GM18858 (cell line): ENCODE measurements at regions not wholly inside any gene's neighbourhood (a gene's known extent, or its start where the extent isn't known, plus 50 kb on each side); places are given as distances from the start of the nearest gene placed in this dataset.
"Not testable (repeated sequence)": the region's sequence is repeated elsewhere in the genome, so short reads cannot be mapped to it uniquely, and the experiment has no call there.

ENCODE experiments used
- ATAC-seq: cut with Tn5 transposase; IDR thresholded peaks from one replicate; pipeline ENCODE4 v1.9.1; 2021; ENCODE audit not compliant: unreplicated experiment

- ATAC-seq, result peak; percentile 20
Measured at GRCh38 chr4:184282251-184282713, 64.6 kb upstream of the ENPP6 start.

DNA sequence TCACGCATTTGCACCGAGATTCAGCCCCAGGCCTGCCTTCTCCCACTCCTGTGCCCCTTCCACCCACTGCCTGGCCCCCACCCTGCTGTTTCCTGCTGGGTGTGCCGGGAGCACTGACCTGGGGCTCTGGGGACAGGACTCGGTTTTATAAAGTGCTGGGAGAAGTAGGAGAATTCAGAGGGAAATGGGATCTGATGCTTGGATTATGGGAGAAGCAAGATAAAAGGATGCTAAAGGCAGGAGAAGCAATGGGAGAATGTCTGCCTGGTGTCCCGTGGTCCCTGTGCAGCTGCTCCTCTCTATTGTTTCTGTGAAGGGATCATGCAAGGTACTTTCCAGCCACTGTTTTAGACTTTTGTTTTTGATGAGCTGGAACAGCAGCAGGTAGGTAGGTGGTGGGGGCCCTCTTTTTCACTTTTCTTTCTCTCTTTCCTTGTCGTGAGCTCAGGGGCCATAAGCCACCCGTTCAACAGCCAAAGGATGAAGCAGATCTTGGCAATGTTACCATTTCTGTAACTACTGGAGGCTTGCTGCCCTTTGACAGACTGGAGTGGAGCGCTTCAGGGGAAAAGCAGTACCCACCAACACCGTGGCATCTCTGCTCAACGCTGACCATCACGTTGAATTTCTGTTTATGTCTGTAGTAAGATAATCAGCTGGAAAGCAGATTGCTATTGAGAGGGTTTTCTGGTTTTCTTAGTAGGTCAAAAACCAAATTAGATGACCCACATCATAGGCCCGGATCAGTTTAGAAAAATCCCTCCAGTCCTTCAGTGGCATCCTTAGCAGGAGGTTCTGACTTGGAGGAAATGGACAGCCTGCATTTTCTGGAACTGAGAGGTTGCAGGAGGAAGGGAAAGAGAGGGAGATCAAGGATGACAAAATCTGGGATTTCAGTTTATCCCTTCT, 63.8 kb upstream of the ENPP6 start:
- peak; percentile 21 for ATAC-seq

DNA sequence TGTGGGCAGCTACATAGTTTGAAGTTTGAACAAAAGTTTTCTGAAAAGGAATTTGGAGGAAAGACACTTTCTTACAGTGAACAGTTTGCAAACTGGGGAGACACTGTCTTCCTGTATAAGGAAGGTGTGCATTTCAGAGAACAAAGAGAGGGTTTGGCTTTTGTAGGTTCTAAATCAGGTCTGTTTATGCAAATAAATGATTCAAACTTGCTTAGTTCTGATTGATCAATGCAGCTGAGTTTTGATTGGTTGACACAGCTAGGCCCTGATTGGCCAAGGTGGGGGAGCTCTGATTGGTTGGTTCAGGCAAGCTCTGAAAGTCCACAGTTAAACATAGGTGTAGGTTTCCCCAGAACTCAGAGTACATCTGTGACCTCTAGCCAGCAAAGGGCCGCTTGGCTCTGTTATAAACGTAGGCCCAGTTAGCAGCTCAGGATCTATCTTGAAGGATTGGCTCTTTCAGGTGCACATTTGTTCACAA, 63.0 kb upstream of the ENPP6 start:
- peak; percentile 27 for ATAC-seq

DNA sequence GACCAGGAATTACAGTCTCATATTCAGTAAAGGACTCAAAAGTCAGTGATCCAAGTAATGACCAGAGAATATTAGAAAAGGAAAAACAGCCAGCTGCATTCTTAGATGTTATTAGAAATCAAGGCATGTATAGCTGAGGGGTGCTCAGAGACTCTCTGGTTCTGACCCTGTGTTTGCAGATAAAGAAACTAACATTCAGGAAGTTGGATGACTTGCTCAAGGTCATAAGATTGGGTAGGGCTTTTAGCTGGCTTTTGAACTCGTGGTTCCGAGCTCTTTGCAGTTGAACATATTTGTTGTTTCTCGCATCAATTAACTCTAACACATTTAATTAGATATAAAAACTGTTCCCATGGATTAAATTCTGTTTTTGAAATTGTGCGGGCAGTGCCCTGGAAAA, 62.5 kb upstream of the ENPP6 start:
- ATAC-seq, result no peak

- ATAC-seq, result no peak
Measured at GRCh38 chr4:184279496-184280061, 61.9 kb upstream of the ENPP6 start.

DNA sequence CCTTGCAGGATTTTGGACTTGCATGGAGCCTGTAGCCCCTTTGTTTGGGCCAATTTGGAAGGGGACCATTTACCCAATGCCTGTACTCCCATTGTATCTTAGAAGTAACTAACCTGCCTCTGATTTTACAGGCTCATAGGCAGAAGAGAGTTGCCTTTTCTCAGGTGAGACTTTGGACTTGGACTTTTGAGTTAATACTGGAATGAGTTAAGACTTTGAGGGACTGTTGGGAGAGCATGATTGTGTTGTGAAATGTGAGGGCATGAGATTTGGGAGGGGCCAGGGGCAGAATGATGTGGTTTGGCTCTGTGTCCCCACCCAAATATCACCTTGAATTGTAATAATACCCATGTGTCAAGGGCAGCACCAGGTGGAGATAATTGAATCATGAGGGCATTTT, 60.1 kb upstream of the ENPP6 start:
- not testable (repeated sequence) for ATAC-seq

DNA sequence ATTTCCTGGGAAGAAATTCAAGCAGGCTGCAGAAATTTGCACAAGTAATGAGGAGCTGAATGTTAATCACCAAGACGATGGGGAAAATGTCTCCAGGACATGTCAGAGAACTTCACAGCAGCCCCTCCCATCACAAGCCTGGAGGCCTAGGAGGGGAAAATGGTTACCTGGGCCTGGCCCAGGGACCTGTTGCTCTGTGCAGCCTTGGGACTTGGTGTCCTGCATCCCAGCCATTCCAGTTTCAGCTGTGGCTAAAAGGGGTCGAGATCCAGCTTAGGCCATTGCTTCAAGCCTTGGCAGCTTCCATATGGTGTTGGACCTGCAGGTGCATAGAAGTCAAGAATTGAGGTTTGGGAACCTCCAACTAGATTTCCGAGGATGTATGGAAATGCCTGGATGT, 59.3 kb upstream of the ENPP6 start:
- ATAC-seq, result not testable (repeated sequence)

GRCh38 chr4:184276346-184276745, 58.7 kb upstream of the ENPP6 start:
- not testable (repeated sequence) for ATAC-seq

- ATAC-seq, result no peak
Measured at GRCh38 chr4:184275766-184276165, 58.1 kb upstream of the ENPP6 start.

- no peak for ATAC-seq
Measured at GRCh38 chr4:184274286-184274951, 56.7 kb upstream of the ENPP6 start.

DNA sequence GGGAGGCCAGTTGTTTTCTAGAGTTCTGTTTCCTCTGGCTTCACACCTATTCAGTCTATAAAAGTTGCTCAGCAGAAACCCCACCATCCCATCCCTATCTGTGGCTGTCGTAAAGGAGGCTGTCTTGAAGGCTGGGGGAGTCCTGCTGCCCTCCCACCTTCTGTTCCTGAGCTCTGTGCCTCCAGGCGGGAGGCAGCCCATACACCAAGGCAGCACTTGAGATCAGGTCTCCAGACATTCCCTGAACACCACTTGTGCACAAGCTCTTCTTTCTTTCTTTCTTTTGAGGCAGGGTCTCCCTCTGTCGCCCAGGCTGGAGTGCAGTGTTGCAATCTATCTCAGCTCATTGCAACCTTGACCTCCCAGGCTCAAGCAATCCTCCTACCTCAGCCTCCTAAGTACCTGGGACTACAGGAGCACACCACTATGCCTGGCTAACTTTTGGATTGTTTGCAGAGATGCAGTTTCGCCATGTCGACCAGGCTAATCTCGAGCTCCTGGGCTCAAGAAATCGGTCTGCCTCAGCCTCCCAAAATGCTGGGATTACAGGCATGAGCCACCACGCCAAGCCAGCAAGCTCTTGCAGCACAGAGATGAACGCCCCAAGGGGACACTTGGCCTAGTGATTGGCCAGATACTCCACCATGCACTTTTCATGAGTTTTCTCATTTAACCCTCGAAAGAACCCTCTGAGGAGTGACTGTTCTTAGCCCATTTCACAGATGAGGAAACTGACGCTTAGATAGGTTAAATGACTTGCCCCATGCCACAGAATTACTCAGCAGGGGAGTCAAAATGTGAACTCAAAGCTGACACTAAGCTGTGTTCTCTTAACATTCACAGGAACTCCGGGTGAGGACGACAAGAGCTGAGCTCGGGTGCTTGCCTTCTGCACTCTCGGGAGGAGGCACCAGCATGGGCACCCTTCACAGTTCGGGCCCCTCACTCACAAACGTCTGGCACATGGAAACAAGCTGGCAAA, 55.8 kb upstream of the ENPP6 start:
- ATAC-seq, result no peak

DNA sequence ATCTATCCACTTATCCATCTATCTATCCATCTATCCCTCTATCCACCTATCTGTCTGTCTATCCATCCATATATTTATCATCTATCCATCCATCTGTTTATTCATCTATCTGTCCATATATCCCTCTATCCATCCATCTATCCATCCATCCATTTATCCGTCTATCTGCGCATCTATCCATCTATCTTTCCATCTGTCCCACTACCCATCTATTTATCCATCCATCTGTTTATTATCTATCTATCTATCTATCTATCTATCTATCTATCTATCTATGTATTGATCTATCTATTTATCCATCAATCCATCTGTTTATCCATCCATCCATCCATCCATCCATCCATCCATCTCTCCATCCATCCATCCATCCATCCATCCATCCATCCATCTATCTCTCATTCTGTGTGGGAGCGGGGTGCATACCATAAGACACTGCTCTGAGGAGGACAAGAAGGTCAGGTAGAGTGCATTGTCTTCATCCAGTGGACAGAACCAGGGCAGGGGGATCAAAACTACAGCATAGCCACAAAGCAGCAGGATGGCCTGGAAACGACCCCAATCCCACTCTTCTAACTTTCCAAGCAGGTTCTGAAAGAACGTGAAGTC, 53.2 kb upstream of the ENPP6 start:
- ATAC-seq, result no peak

GRCh38 chr4:184269879-184270430, 52.3 kb upstream of the ENPP6 start:
- no peak for ATAC-seq

- ATAC-seq, result no peak
Measured at GRCh38 chr4:184268584-184269160, 51.0 kb upstream of the ENPP6 start.

GRCh38 chr4:184267673-184268583, 50.3 kb upstream of the ENPP6 start:
- ATAC-seq, result peak; percentile 70
